GM12878 (cell line): ENCODE measurements at regions not wholly inside any gene's neighbourhood (a gene's known extent, or its start where the extent isn't known, plus 50 kb on each side); places are given as distances from the start of the nearest gene placed in this dataset.

Experiments used
- ATAC-seq: fragments of 200-7000 bp; cut with Tn5 transposase; 3 replicates; pipeline ENCODE4 v1.9.1; 2020; ENCODE audit warnings: mild to moderate bottlenecking, moderate library complexity
- BruUV-seq: library from RNA; stranded (reverse); fragments of 400-500 nt; replicated peaks from 2 replicates; lab custom pipeline; 2021; lab: Mats Ljungman, UMichigan
- CTCF ChIA-PET: fragments of 300-600 bp; sonication (Branson Sonifier 250); formaldehyde crosslinking; extraction: SDS; loops from one replicate; lab custom pipeline; 2021; ENCODE audit warnings: inconsistent platforms; lab: Yijun Ruan, JAX
- POLR2A ChIA-PET: fragments of 350-600 bp; formaldehyde crosslinking; extraction: SDS; loops from one replicate; lab custom pipeline; 2021; ENCODE audit warnings: inconsistent platforms; lab: Charles Lee
- RAD21 ChIA-PET: fragments of 300-600 bp; sonication (Branson Sonifier 250); formaldehyde crosslinking; loops from one replicate; lab custom pipeline; 2023; ENCODE audit warnings: antibody characterized with exemption; ENCODE audit not compliant: unreplicated experiment; lab: Charles Lee
- SMC1A ChIA-PET: fragments of 300-600 bp; sonication (Branson Sonifier 250); formaldehyde crosslinking; loops from one replicate; lab custom pipeline; 2023; ENCODE audit not compliant: unreplicated experiment, uncharacterized antibody; lab: Charles Lee
- DNase-seq: peaks from one replicate; pipeline ENCODE4 v3.0.0-alpha.2; 2011; ENCODE audit warnings: low read depth, low spot score
- FAIRE-seq: peaks from 3 replicates; lab custom pipeline; 2011; peaks lifted over from hg19 to GRCh38; lab: Jason Lieb, UNC
- H2AFZ ChIP-seq: 2 replicates; pipeline ENCODE4 v1.6.0; 2011; ENCODE audit warnings: low read depth, low read length, control low read depth; ENCODE audit not compliant: control insufficient read depth
- H3K27ac ChIP-seq: 2 replicates; pipeline ENCODE4 v1.5.1; 2011; ENCODE audit warnings: control low read depth; ENCODE audit not compliant: control insufficient read depth, insufficient read depth
- H3K27me3 ChIP-seq, 2 experiments: replicated peaks in 1 of 2; 2 replicates each; pipeline versions ENCODE4 v1.6.0 to v1.6.1; 2011; ENCODE audit warnings: low read length in 1 of 2; ENCODE audit not compliant: control insufficient read depth in 2 of 2, insufficient read depth in 2 of 2
- H3K36me3 ChIP-seq, 2 experiments: 2 replicates each; pipeline ENCODE4 v1.5.1; 2011; ENCODE audit warnings: low read length in 1 of 2; ENCODE audit not compliant: control insufficient read depth in 2 of 2, insufficient read depth in 2 of 2
- H3K4me1 ChIP-seq: 2 replicates; pipeline ENCODE4 v1.6.1; 2011; ENCODE audit warnings: mild to moderate bottlenecking, low read length, moderate library complexity, mixed read lengths; ENCODE audit not compliant: control insufficient read depth, insufficient read depth
- H3K4me2 ChIP-seq: 2 replicates; pipeline ENCODE4 v1.6.0; 2011; ENCODE audit warnings: control low read depth; ENCODE audit not compliant: control insufficient read depth, insufficient read depth
- H3K4me3 ChIP-seq: fragments of 200-600 bp; sonication (generic); 2 replicates; pipeline ENCODE4 v1.5.1; 2016
- H3K79me2 ChIP-seq: 2 replicates; pipeline ENCODE4 v1.6.0; 2011; ENCODE audit warnings: low read length; ENCODE audit not compliant: control insufficient read depth, insufficient read depth
- H3K9ac ChIP-seq: 2 replicates; pipeline ENCODE4 v1.8.0; 2011; ENCODE audit warnings: low read length, control low read depth, mixed read lengths; ENCODE audit not compliant: control insufficient read depth, insufficient read depth
- H3K9me3 ChIP-seq: replicated peaks from 3 replicates; pipeline ENCODE4 v1.5.1; 2011; ENCODE audit warnings: mild to moderate bottlenecking, low read length; ENCODE audit not compliant: control insufficient read depth, insufficient read depth
- H4K20me1 ChIP-seq: 2 replicates; pipeline ENCODE4 v1.6.0; 2011; ENCODE audit not compliant: control insufficient read depth, insufficient read depth
- CHD1 ChIP-seq: IDR thresholded peaks from 2 replicates; pipeline ENCODE4 v1.6.1; 2012; ENCODE audit warnings: low read depth, low read length, improper control_type of control experiment
- HDGF ChIP-seq: fragments of 450-650 bp; IDR thresholded peaks from 2 replicates; pipeline ENCODE4 v1.6.1; 2016; ENCODE audit warnings: antibody characterized with exemption
- HSF1 ChIP-seq: fragments of 150-350 bp; IDR thresholded peaks from 2 replicates; pipeline ENCODE4 v1.6.1; 2014; ENCODE audit warnings: mild to moderate bottlenecking, low read depth, low read length
- MXI1 ChIP-seq: fragments of 150-350 bp; IDR thresholded peaks from 2 replicates; pipeline ENCODE4 v1.6.1; 2011; ENCODE audit warnings: low read depth, mild to moderate bottlenecking, inconsistent platforms, low read length, improper control_type of control experiment
- NBN ChIP-seq: fragments of 450-650 bp; IDR thresholded peaks from 2 replicates; pipeline ENCODE4 v1.6.1; 2016
- NR2C1 ChIP-seq: fragments of 450-650 bp; IDR thresholded peaks from 2 replicates; pipeline ENCODE4 v1.6.1; 2017; ENCODE audit warnings: antibody characterized with exemption, mild to moderate bottlenecking, moderate library complexity
- PAX8 ChIP-seq: fragments of 450-650 bp; IDR thresholded peaks from 2 replicates; pipeline ENCODE4 v1.6.1; 2017; ENCODE audit warnings: mild to moderate bottlenecking, moderate library complexity
- ZBTB4 ChIP-seq: fragments of 450-650 bp; formaldehyde crosslinking; IDR thresholded peaks from 2 replicates; pipeline ENCODE4 v1.4.0; 2022; ENCODE audit warnings: mild to moderate bottlenecking, moderate library complexity
- ZNF207 ChIP-seq: fragments of 450-650 bp; IDR thresholded peaks from 2 replicates; pipeline ENCODE4 v1.6.1; 2014; ENCODE audit warnings: antibody characterized with exemption, mild to moderate bottlenecking, borderline replicate concordance
- ZNF622 ChIP-seq: fragments of 450-650 bp; IDR thresholded peaks from 2 replicates; pipeline ENCODE4 v1.6.1; 2017; ENCODE audit warnings: mild to moderate bottlenecking, inconsistent platforms
- WGBS: methylation state at CpG from one replicate; pipeline ENCODE4 v1.1.6; 2016; ENCODE audit warnings: low lambda C conversion rate; ENCODE audit not compliant: insufficient replicate concordance, insufficient coverage; ENCODE audit errors: missing lambda C conversion rate; 5-methylcytosine and 5-hydroxymethylcytosine counted together
- in situ Hi-C: fragments of 300-500 bp; cut with MboI; formaldehyde crosslinking; loops from 9 replicates; pipeline ENCODE4 v1.14.3; 2018; ENCODE audit warnings: mixed read lengths
- intact Hi-C: fragments of 100-400 bp; cut with micrococcal nuclease; formaldehyde crosslinking; loops from one replicate; pipeline ENCODE4 v1.14.2; 2022; ENCODE audit not compliant: unreplicated experiment
- TF ChIP-seq, protein P1 (sequence below): fragments of 450-650 bp; IDR thresholded peaks from 2 replicates; pipeline ENCODE4 v1.6.1; 2014; ENCODE audit warnings: mild to moderate bottlenecking
- TF ChIP-seq, protein P2 (sequence below): IDR thresholded peaks from 2 replicates; pipeline ENCODE4 v1.6.1; 2012; ENCODE audit warnings: improper control_type of control experiment, low read depth, low read length; ENCODE audit not compliant: insufficient replicate concordance

DNA sequence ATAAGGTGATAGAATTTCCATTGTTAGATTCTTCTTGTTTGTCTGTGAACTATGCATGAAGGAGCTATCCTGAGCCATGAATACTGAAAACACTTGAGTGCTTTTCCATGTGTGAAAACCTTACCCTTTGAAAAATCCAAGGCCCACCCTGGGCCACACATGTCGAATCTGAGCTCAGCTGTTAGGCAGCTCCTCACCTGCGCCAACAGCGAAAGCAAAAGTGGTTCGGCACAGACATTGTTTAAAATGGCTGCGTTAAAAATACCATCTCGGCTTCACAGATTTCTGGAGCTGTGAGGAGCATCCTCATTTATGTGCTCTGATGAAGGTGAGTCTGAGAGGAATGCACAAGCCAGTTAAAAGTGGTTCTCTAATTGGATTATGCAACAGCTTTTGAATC is 137.7 kb downstream of the NEUROD6 start:
- no peak overlapping the region for H3K4me2 ChIP-seq
- no peak overlapping the region for H2AFZ ChIP-seq
- intact Hi-C loops = no loop called here
- CTCF ChIA-PET = no interaction called here
- no peak overlapping the region for H3K4me3 ChIP-seq
- TF ChIP-seq NR2C1 = no peak
- TF ChIP-seq ZBTB4 (CRISPR knock-in tag) = no peak
- TF ChIP-seq HSF1 = no peak
- no peak for TF ChIP-seq MXI1
- TF ChIP-seq CHD1 = no peak
- no peak for TF ChIP-seq HDGF
- no peak for TF ChIP-seq PAX8
- no peak for TF ChIP-seq ZNF207
- no peak for TF ChIP-seq NBN
- TF ChIP-seq ZNF622 = no peak
- TF ChIP-seq, protein P1, sequence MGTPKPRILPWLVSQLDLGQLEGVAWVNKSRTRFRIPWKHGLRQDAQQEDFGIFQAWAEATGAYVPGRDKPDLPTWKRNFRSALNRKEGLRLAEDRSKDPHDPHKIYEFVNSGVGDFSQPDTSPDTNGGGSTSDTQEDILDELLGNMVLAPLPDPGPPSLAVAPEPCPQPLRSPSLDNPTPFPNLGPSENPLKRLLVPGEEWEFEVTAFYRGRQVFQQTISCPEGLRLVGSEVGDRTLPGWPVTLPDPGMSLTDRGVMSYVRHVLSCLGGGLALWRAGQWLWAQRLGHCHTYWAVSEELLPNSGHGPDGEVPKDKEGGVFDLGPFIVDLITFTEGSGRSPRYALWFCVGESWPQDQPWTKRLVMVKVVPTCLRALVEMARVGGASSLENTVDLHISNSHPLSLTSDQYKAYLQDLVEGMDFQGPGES = no peak
- TF ChIP-seq, protein P2, sequence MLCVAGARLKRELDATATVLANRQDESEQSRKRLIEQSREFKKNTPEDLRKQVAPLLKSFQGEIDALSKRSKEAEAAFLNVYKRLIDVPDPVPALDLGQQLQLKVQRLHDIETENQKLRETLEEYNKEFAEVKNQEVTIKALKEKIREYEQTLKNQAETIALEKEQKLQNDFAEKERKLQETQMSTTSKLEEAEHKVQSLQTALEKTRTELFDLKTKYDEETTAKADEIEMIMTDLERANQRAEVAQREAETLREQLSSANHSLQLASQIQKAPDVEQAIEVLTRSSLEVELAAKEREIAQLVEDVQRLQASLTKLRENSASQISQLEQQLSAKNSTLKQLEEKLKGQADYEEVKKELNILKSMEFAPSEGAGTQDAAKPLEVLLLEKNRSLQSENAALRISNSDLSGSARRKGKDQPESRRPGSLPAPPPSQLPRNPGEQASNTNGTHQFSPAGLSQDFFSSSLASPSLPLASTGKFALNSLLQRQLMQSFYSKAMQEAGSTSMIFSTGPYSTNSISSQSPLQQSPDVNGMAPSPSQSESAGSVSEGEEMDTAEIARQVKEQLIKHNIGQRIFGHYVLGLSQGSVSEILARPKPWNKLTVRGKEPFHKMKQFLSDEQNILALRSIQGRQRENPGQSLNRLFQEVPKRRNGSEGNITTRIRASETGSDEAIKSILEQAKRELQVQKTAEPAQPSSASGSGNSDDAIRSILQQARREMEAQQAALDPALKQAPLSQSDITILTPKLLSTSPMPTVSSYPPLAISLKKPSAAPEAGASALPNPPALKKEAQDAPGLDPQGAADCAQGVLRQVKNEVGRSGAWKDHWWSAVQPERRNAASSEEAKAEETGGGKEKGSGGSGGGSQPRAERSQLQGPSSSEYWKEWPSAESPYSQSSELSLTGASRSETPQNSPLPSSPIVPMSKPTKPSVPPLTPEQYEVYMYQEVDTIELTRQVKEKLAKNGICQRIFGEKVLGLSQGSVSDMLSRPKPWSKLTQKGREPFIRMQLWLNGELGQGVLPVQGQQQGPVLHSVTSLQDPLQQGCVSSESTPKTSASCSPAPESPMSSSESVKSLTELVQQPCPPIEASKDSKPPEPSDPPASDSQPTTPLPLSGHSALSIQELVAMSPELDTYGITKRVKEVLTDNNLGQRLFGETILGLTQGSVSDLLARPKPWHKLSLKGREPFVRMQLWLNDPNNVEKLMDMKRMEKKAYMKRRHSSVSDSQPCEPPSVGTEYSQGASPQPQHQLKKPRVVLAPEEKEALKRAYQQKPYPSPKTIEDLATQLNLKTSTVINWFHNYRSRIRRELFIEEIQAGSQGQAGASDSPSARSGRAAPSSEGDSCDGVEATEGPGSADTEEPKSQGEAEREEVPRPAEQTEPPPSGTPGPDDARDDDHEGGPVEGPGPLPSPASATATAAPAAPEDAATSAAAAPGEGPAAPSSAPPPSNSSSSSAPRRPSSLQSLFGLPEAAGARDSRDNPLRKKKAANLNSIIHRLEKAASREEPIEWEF = no peak
- in situ Hi-C loops = no loop called here
- no peaks in the 10 kb centered on the region for H3K9me3 ChIP-seq
- ATAC-seq = no peak
- no TSS peak for BruUV-seq
- RAD21 ChIA-PET = no interaction called here
- H3K27ac ChIP-seq = no peak overlapping the region
- H3K4me1 ChIP-seq = no peaks in the 10 kb centered on the region
- FAIRE-seq = no peak
- DNase-seq = no peak
- SMC1A ChIA-PET = no interaction called here
- WGBS = 56% methylated on average over 6 of the region's 6 CpGs
- POLR2A ChIA-PET = no interaction called here
- H3K9ac ChIP-seq = no peak overlapping the region
- H3K79me2 ChIP-seq = no peaks in the 10 kb centered on the region
- H4K20me1 ChIP-seq = no peaks in the 10 kb centered on the region
- H3K27me3 ChIP-seq = no peaks in the 10 kb centered on the region
- H3K36me3 ChIP-seq = no peaks in the 10 kb centered on the region
